B cell (primary cell): ENCODE measurements at regions not wholly inside any gene's neighbourhood (a gene's known extent, or its start where the extent isn't known, plus 50 kb on each side); places are given as distances from the start of the nearest gene placed in this dataset.

Source experiments
- ATAC-seq: fragments of 200-7000 bp; cut with Tn5 transposase; one replicate; pipeline ENCODE4 v1.10.0; 2021; ENCODE audit warnings: low read depth, mild to moderate bottlenecking, moderate number of reproducible peaks, moderate library complexity
- CTCF ChIA-PET: fragments of 350-600 bp; sonication (Branson Sonifier 250); formaldehyde crosslinking; loops from one replicate; lab custom pipeline; 2021; ENCODE audit warnings: antibody characterized with exemption, inconsistent platforms; lab: Charles Lee
- POLR2A ChIA-PET: fragments of 350-600 bp; sonication (Branson Sonifier 250); formaldehyde crosslinking; loops from one replicate; lab custom pipeline; 2021; ENCODE audit warnings: antibody characterized with exemption; lab: Charles Lee
- DNase-seq: peaks from one replicate; pipeline ENCODE4 v3.0.0; 2013
- H2AFZ ChIP-seq: 2 replicates; pipeline ENCODE4 v1.6.1; 2012; ENCODE audit warnings: mild to moderate bottlenecking, low read depth, low read length; ENCODE audit not compliant: insufficient read depth, poor library complexity, severe bottlenecking
- H3K27ac ChIP-seq, 2 donors: 1 replicate in 1 of 2; 2 replicates in 1 of 2; pipeline ENCODE4 v1.5.1; 2012 to 2013; ENCODE audit warnings: low read length in 2 of 2, mild to moderate bottlenecking in 2 of 2, moderate library complexity in 1 of 2
- H3K27me3 ChIP-seq, 4 experiments: fragments of 200-600 bp in 1 of 4; sonication (generic) in 1 of 4; replicated peaks in 1 of 4; 1 replicate in 2 of 4; 2 replicates in 2 of 4; pipeline versions ENCODE4 v1.6.1 to v1.7.0; 2013 to 2016; ENCODE audit warnings: low read length in 3 of 4, mild to moderate bottlenecking in 2 of 4, mixed read lengths in 1 of 4, moderate library complexity in 1 of 4; ENCODE audit not compliant: insufficient read depth in 4 of 4, control insufficient read depth in 3 of 4; ENCODE audit errors: control extremely low read depth in 1 of 4
- H3K36me3 ChIP-seq, 2 experiments: replicated peaks in 1 of 2; 1 replicate in 1 of 2; 2 replicates in 1 of 2; pipeline versions ENCODE4 v1.6.1 to v1.7.1; 2013; ENCODE audit warnings: low read length in 1 of 2; ENCODE audit not compliant: insufficient read depth in 2 of 2, control insufficient read depth in 1 of 2; ENCODE audit errors: control extremely low read depth in 1 of 2, extremely low read depth in 1 of 2
- H3K4me1 ChIP-seq, 2 donors: fragments of 200-600 bp in 1 of 2; sonication (generic) in 1 of 2; 1 replicate in 1 of 2; 2 replicates in 1 of 2; pipeline versions ENCODE4 v1.5.1 to v1.6.1; 2013 to 2017; ENCODE audit warnings: low read length in 2 of 2; ENCODE audit not compliant: control insufficient read depth in 2 of 2, insufficient read depth in 2 of 2
- H3K4me2 ChIP-seq: replicated peaks from 2 replicates; pipeline ENCODE3; 2012; ENCODE audit warnings: mild to moderate bottlenecking, low read depth, low read length; ENCODE audit not compliant: poor library complexity, severe bottlenecking
- H3K4me3 ChIP-seq, 5 experiments: fragments of 200-600 bp in 1 of 5; sonication (generic) in 1 of 5; 1 replicate in 3 of 5; 2 replicates in 2 of 5; pipeline versions ENCODE4 v1.5.1 to v1.7.0; 2011 to 2016; ENCODE audit warnings: low read length in 4 of 5, mild to moderate bottlenecking in 4 of 5, low read depth in 2 of 5, control low read depth in 1 of 5, moderate library complexity in 1 of 5; ENCODE audit not compliant: insufficient read depth in 1 of 5; ENCODE audit errors: control extremely low read depth in 1 of 5, extremely low read depth in 1 of 5
- H3K79me2 ChIP-seq: fragments of 200-600 bp; sonication (generic); one replicate; pipeline ENCODE4 v1.6.0; 2016; ENCODE audit warnings: low read length; ENCODE audit not compliant: control insufficient read depth, insufficient read depth
- H3K9ac ChIP-seq: fragments of 200-600 bp; sonication (generic); 2 replicates; pipeline ENCODE4 v1.6.1; 2017; ENCODE audit warnings: mild to moderate bottlenecking, low read length, moderate library complexity
- H3K9me3 ChIP-seq, 3 donors: one replicate each; pipeline versions ENCODE4 v1.6.1 to v1.7.1; 2013; ENCODE audit warnings: low read length in 2 of 3; ENCODE audit not compliant: control insufficient read depth in 2 of 3, insufficient read depth in 1 of 3; ENCODE audit errors: control extremely low read depth in 1 of 3
- H4K20me1 ChIP-seq: 2 replicates; pipeline ENCODE4 v1.6.0; 2012; ENCODE audit warnings: mild to moderate bottlenecking, low read length; ENCODE audit not compliant: insufficient read depth, control insufficient read depth, poor library complexity, severe bottlenecking
- H3K27ac Mint-ChIP-seq: one replicate; pipeline ENCODE4 v1.8.0; 2021; ENCODE audit warnings: mixed read lengths
- H3K27me3 Mint-ChIP-seq: one replicate; pipeline ENCODE4 v1.8.0; 2021; ENCODE audit warnings: mixed read lengths
- H3K4me1 Mint-ChIP-seq: one replicate; pipeline ENCODE4 v1.8.0; 2021; ENCODE audit warnings: mixed read lengths
- H3K4me3 Mint-ChIP-seq: one replicate; pipeline ENCODE4 v1.8.0; 2021; ENCODE audit warnings: mixed read lengths
- H3K9me3 Mint-ChIP-seq: one replicate; pipeline ENCODE4 v1.8.0; 2022; ENCODE audit warnings: mixed read lengths; ENCODE audit not compliant: insufficient read depth
- CTCF ChIP-seq: fragments of 200-600 bp; IDR thresholded peaks from one replicate; pipeline ENCODE4 v1.8.0; 2022; ENCODE audit warnings: antibody characterized with exemption, mild to moderate bottlenecking
- EZH2 ChIP-seq: IDR thresholded peaks from 2 replicates; pipeline ENCODE4 v1.6.1; 2012; ENCODE audit warnings: borderline replicate concordance, low read depth, mild to moderate bottlenecking, moderate library complexity, low read length; ENCODE audit not compliant: insufficient read depth, poor library complexity, severe bottlenecking
- WGBS: methylation state at CpG from one replicate; pipeline ENCODE4 v1.1.5; 2013; ENCODE audit warnings: missing lambda C conversion rate; ENCODE audit not compliant: insufficient coverage; 5-methylcytosine and 5-hydroxymethylcytosine counted together
- intact Hi-C: fragments of 100-400 bp; cut with micrococcal nuclease; formaldehyde crosslinking; loops from one replicate; pipeline ENCODE4 v1.10.0; 2022

GRCh38 chr16:52078716-52079655 is 468.0 kb downstream of the TOX3 start:
- no peaks in the 10 kb centered on the region for H3K27me3 Mint-ChIP-seq
- ATAC-seq, result no peak

More at GRCh38 chr16:52078716-52079655, 468.0 kb downstream of the TOX3 start:
- Histone ChIP-seq H3K27me3 (no peaks in the 10 kb centered on the region), H3K9me3 (peaks cover 0 to 9% (median 0%) of the 10 kb centered on the region in 3 donors), H3K36me3 (no peaks in the 10 kb centered on the region), H3K79me2 (no peaks in the 10 kb centered on the region), H2AFZ (no peak overlapping the region), H4K20me1 (no peaks in the 10 kb centered on the region), H3K9ac (no peak overlapping the region), H3K4me1 (no peaks in the 10 kb centered on the region), H3K4me3 (no peak overlapping the region), H3K27ac (no peak overlapping the region), H3K4me2 (no peak overlapping the region)
- no peaks in the 10 kb centered on the region for H3K4me1 Mint-ChIP-seq
- DNase-seq, result no peak
- intact Hi-C loops, result no loop called here
- POLR2A ChIA-PET, result no interaction called here
- no peaks in the 10 kb centered on the region for H3K9me3 Mint-ChIP-seq
- H3K27ac Mint-ChIP-seq, result no peak overlapping the region
- TF ChIP-seq CTCF (no peak), EZH2 (no peak)
- CTCF ChIA-PET, result no interaction called here
- 100% methylated on average over 2 of the region's 3 CpGs for WGBS
- no peak overlapping the region for H3K4me3 Mint-ChIP-seq
